Liver (tissue), 8 donors: ENCODE measurements at regions not wholly inside any gene's neighbourhood (a gene's known extent, or its start where the extent isn't known, plus 50 kb on each side); places are given as distances from the start of the nearest gene placed in this dataset.

Experiments used
- DNase-seq: peaks from one replicate; pipeline ENCODE4 v3.0.0-alpha.2; 2017; ENCODE audit warnings: low spot score
- H3K27ac ChIP-seq, 2 donors: one replicate each; pipeline ENCODE4 v1.7.0; 2013; ENCODE audit warnings: inconsistent platforms in 2 of 2, low read length in 2 of 2, control low read depth in 1 of 2, low read depth in 1 of 2, mild to moderate bottlenecking in 1 of 2
- H3K27me3 ChIP-seq, 4 donors: one replicate each; pipeline versions ENCODE4 v1.6.1 to v1.7.0; 2013; ENCODE audit warnings: low read length in 3 of 4, inconsistent platforms in 1 of 4, mild to moderate bottlenecking in 1 of 4, moderate library complexity in 1 of 4; ENCODE audit not compliant: control insufficient read depth in 4 of 4, insufficient read depth in 4 of 4
- H3K36me3 ChIP-seq, 4 donors: one replicate each; pipeline versions ENCODE4 v1.6.1 to v1.7.0; 2013; ENCODE audit warnings: low read length in 3 of 4, mild to moderate bottlenecking in 3 of 4, low read depth in 1 of 4, moderate library complexity in 1 of 4; ENCODE audit not compliant: control insufficient read depth in 4 of 4, insufficient read depth in 3 of 4
- H3K4me1 ChIP-seq, 4 donors: one replicate each; pipeline versions ENCODE4 v1.6.1 to v1.7.0; 2013; ENCODE audit warnings: low read length in 3 of 4, mild to moderate bottlenecking in 3 of 4, moderate library complexity in 1 of 4; ENCODE audit not compliant: control insufficient read depth in 4 of 4, insufficient read depth in 4 of 4
- H3K4me3 ChIP-seq, 3 donors: one replicate each; pipeline versions ENCODE4 v1.6.1 to v1.7.0; 2013; ENCODE audit warnings: low read length in 3 of 3, control low read depth in 1 of 3, low read depth in 1 of 3, mild to moderate bottlenecking in 1 of 3
- H3K9ac ChIP-seq, 2 donors: one replicate each; pipeline ENCODE4 v1.7.0; 2013; ENCODE audit warnings: low read length in 2 of 2, mild to moderate bottlenecking in 2 of 2, moderate library complexity in 2 of 2, control low read depth in 1 of 2, low read depth in 1 of 2
- H3K9me3 ChIP-seq, 4 donors: one replicate each; pipeline versions ENCODE4 v1.6.1 to v1.7.0; 2013; ENCODE audit warnings: low read length in 3 of 4; ENCODE audit not compliant: control insufficient read depth in 4 of 4
- EGR1 ChIP-seq, 2 donors: IDR thresholded peaks; 2 replicates each; pipeline ENCODE4 v1.6.1; 2016 to 2018; ENCODE audit warnings: antibody characterized with exemption in 2 of 2, low read depth in 2 of 2
- FOXA1 ChIP-seq: IDR thresholded peaks from 2 replicates; pipeline ENCODE4 v1.6.1; 2016; ENCODE audit warnings: antibody characterized with exemption
- FOXA2 ChIP-seq: IDR thresholded peaks from 2 replicates; pipeline ENCODE4 v1.6.1; 2016; ENCODE audit warnings: antibody characterized with exemption
- GABPA ChIP-seq, 2 donors: IDR thresholded peaks in 1 of 2; conservative IDR thresholded peaks in 1 of 2; 2 replicates each; pipeline ENCODE4 v1.6.1; 2016; ENCODE audit warnings: antibody characterized with exemption in 2 of 2, mild to moderate bottlenecking in 1 of 2, moderate library complexity in 1 of 2
- HNF4A ChIP-seq, 2 donors: conservative IDR thresholded peaks; 2 replicates each; pipeline ENCODE4 v1.6.1; 2016; ENCODE audit warnings: antibody characterized with exemption in 2 of 2, mild to moderate bottlenecking in 2 of 2
- HNF4G ChIP-seq: IDR thresholded peaks from 2 replicates; pipeline ENCODE4 v1.6.1; 2016; ENCODE audit warnings: antibody characterized with exemption
- JUND ChIP-seq, 2 donors: IDR thresholded peaks; 2 replicates each; pipeline ENCODE4 v1.6.1; 2016; ENCODE audit warnings: antibody characterized with exemption in 2 of 2
- NR2F2 ChIP-seq: IDR thresholded peaks from 2 replicates; pipeline ENCODE4 v1.6.1; 2016; ENCODE audit warnings: antibody characterized with exemption
- RAD21 ChIP-seq, 2 donors: IDR thresholded peaks; 2 replicates each; pipeline ENCODE4 v1.6.1; 2016; ENCODE audit warnings: antibody characterized with exemption in 2 of 2, mild to moderate bottlenecking in 2 of 2
- RXRA ChIP-seq, 2 donors: IDR thresholded peaks; 2 replicates each; pipeline ENCODE4 v1.6.1; 2017 to 2018; ENCODE audit warnings: antibody characterized with exemption in 2 of 2, mild to moderate bottlenecking in 1 of 2
- SP1 ChIP-seq: IDR thresholded peaks from 2 replicates; pipeline ENCODE4 v1.6.1; 2018; ENCODE audit warnings: antibody characterized with exemption, mild to moderate bottlenecking
- TAF1 ChIP-seq: conservative IDR thresholded peaks from 2 replicates; pipeline ENCODE4 v1.6.1; 2016; ENCODE audit warnings: antibody characterized with exemption, mild to moderate bottlenecking
- YY1 ChIP-seq: IDR thresholded peaks from 2 replicates; pipeline ENCODE4 v1.6.1; 2016; ENCODE audit warnings: antibody characterized with exemption, mild to moderate bottlenecking
- WGBS: extraction: QIAGEN DNeasy Blood & Tissue Kit; methylation state at CpG from one replicate; pipeline ENCODE4 v1.1.7; 2013; 5-methylcytosine and 5-hydroxymethylcytosine counted together
- TF ChIP-seq, protein P1 (sequence below): IDR thresholded peaks from 2 replicates; pipeline ENCODE4 v1.6.1; 2016; ENCODE audit warnings: antibody characterized with exemption, mild to moderate bottlenecking
- TF ChIP-seq, protein P2 (sequence below): IDR thresholded peaks from 2 replicates; pipeline ENCODE4 v1.6.1; 2016; ENCODE audit warnings: antibody characterized with exemption
- TF ChIP-seq, protein P3 (sequence below): IDR thresholded peaks from 2 replicates; pipeline ENCODE4 v1.6.1; 2016; ENCODE audit warnings: antibody characterized with exemption
- TF ChIP-seq, protein P4 (sequence below): fragments of 150-350 bp; IDR thresholded peaks from 2 replicates; pipeline ENCODE4 v1.5.1; 2017; ENCODE audit warnings: improper control_type of control experiment, low read depth, low read length; ENCODE audit not compliant: missing input control
- TF ChIP-seq, protein P5 (sequence below): IDR thresholded peaks from 2 replicates; pipeline ENCODE4 v1.6.1; 2016; ENCODE audit warnings: antibody characterized with exemption
- donor health status: healthy.
- donor health status: healthy.
- donor health status: healthy.
- donor health status: healthy.
- donor health status: healthy.

DNA sequence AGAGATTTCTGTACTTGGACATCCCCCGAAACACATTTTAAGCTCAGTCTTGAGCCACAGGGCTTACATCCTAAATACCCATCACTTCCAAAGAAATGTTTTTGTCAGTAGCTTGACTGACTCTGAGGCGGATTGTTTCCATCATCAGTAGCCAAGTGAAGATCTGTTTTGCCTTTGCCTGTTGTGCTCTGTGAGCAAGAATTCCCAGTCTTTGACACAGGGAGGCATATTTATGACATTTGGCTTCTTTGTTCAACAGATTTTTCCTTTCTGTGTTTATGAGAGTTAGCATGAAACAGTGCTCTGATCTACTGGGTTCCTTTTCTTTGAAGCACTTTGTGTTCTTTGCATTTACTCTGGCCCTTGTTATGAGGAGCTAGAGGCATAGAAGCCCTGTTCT is 132.1 kb upstream of the CDIN1 start (continued):
- TF ChIP-seq, protein P1, sequence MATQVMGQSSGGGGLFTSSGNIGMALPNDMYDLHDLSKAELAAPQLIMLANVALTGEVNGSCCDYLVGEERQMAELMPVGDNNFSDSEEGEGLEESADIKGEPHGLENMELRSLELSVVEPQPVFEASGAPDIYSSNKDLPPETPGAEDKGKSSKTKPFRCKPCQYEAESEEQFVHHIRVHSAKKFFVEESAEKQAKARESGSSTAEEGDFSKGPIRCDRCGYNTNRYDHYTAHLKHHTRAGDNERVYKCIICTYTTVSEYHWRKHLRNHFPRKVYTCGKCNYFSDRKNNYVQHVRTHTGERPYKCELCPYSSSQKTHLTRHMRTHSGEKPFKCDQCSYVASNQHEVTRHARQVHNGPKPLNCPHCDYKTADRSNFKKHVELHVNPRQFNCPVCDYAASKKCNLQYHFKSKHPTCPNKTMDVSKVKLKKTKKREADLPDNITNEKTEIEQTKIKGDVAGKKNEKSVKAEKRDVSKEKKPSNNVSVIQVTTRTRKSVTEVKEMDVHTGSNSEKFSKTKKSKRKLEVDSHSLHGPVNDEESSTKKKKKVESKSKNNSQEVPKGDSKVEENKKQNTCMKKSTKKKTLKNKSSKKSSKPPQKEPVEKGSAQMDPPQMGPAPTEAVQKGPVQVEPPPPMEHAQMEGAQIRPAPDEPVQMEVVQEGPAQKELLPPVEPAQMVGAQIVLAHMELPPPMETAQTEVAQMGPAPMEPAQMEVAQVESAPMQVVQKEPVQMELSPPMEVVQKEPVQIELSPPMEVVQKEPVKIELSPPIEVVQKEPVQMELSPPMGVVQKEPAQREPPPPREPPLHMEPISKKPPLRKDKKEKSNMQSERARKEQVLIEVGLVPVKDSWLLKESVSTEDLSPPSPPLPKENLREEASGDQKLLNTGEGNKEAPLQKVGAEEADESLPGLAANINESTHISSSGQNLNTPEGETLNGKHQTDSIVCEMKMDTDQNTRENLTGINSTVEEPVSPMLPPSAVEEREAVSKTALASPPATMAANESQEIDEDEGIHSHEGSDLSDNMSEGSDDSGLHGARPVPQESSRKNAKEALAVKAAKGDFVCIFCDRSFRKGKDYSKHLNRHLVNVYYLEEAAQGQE, result no peak
- TF ChIP-seq, protein P2, sequence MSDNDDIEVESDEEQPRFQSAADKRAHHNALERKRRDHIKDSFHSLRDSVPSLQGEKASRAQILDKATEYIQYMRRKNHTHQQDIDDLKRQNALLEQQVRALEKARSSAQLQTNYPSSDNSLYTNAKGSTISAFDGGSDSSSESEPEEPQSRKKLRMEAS, result no peak
- TF ChIP-seq FOXA2 (no peak), FOXA1 (no peak), NR2F2 (no peak)

DNA sequence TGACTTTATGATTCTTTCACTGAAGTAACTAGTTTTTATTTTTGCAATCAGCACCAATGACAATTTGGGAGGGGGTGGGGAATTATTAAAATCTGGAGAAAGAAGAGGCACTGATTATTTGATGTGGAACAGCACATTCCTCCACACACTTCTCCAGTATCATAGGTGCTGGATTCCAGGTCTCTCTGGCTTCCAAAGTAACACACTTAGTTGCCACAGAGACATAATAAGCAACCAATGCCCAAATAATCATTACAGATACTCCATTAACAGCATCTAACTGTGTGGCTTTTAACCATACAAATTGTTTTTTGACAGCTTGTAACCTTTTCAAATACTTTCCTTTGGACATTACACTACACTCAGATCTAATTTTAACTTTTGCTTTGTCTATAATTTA is 131.0 kb upstream of the CDIN1 start:
- DNase-seq, result no peak
- no peaks in the 10 kb centered on the region for H3K4me1 ChIP-seq
- no peak for TF ChIP-seq FOXA2
- TF ChIP-seq HNF4A (conservative IDR thresholded peaks at IDR 0.05), result no peak
- no peak for TF ChIP-seq HNF4G
- no peak for TF ChIP-seq EGR1 (IDR thresholded peaks at IDR 0.05; ENCODE audit: low read depth in 2 of 2)
- no peak for TF ChIP-seq RXRA (IDR thresholded peaks at IDR 0.05)
- no peak for TF ChIP-seq SP1
- no peak for TF ChIP-seq YY1
- TF ChIP-seq GABPA (IDR thresholded peaks at IDR 0.05 in 1 of 2, conservative IDR thresholded peaks at IDR 0.05 in 1 of 2), result no peak
- no peak for TF ChIP-seq NR2F2
- TF ChIP-seq FOXA1, result no peak
- TF ChIP-seq, protein P3, sequence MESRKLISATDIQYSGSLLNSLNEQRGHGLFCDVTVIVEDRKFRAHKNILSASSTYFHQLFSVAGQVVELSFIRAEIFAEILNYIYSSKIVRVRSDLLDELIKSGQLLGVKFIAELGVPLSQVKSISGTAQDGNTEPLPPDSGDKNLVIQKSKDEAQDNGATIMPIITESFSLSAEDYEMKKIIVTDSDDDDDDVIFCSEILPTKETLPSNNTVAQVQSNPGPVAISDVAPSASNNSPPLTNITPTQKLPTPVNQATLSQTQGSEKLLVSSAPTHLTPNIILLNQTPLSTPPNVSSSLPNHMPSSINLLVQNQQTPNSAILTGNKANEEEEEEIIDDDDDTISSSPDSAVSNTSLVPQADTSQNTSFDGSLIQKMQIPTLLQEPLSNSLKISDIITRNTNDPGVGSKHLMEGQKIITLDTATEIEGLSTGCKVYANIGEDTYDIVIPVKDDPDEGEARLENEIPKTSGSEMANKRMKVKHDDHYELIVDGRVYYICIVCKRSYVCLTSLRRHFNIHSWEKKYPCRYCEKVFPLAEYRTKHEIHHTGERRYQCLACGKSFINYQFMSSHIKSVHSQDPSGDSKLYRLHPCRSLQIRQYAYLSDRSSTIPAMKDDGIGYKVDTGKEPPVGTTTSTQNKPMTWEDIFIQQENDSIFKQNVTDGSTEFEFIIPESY, result no peak
- no peak for TF ChIP-seq RAD21 (IDR thresholded peaks at IDR 0.05)
- H3K36me3 ChIP-seq, result no peaks in the 10 kb centered on the region
- H3K9ac ChIP-seq, result no peak overlapping the region
- no peak overlapping the region for H3K4me3 ChIP-seq
- no peaks in the 10 kb centered on the region for H3K27me3 ChIP-seq
- no peaks in the 10 kb centered on the region for H3K9me3 ChIP-seq
- H3K27ac ChIP-seq, result no peak overlapping the region

DNA sequence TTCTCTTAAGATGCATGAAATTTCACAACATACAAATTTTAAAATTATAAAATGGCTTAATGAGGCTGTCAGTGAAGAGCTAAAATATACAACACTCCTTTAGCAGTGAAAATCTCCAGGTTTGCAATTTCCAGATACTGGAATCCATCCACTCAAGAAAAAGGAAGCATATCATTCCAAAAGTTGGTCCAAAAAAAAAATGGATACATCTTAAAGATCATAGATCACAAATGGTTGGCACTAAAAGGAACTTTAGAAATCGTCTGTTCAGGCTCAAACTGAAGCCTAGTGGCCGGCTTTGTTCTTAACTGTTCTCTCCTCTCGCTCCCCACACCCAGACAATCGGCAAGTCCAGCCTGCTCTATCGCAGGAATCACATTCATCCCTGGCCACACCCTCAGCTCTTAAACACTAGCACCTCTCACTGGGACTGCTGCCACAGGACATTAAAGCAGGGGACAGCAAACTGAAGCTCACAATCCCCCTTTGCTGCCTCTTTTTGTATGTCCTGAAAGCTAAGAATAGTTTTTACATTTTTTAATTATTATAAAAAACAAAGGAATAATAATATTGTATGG is 130.3 kb upstream of the CDIN1 start:
- Histone ChIP-seq H3K4me3 (no peak overlapping the region), H3K4me1 (no peaks in the 10 kb centered on the region), H3K27me3 (no peaks in the 10 kb centered on the region), H3K27ac (no peak overlapping the region), H3K9me3 (peaks cover 0 to 3% (median 0%) of the 10 kb centered on the region in 4 donors), H3K36me3 (no peaks in the 10 kb centered on the region), H3K9ac (no peak overlapping the region)
- 61% methylated on average over 5 of the region's 5 CpGs for WGBS
- no peak for DNase-seq
- no peak for TF ChIP-seq RAD21 (IDR thresholded peaks at IDR 0.05)
- TF ChIP-seq HNF4G, result no peak
- no peak for TF ChIP-seq SP1
- TF ChIP-seq, protein P4, sequence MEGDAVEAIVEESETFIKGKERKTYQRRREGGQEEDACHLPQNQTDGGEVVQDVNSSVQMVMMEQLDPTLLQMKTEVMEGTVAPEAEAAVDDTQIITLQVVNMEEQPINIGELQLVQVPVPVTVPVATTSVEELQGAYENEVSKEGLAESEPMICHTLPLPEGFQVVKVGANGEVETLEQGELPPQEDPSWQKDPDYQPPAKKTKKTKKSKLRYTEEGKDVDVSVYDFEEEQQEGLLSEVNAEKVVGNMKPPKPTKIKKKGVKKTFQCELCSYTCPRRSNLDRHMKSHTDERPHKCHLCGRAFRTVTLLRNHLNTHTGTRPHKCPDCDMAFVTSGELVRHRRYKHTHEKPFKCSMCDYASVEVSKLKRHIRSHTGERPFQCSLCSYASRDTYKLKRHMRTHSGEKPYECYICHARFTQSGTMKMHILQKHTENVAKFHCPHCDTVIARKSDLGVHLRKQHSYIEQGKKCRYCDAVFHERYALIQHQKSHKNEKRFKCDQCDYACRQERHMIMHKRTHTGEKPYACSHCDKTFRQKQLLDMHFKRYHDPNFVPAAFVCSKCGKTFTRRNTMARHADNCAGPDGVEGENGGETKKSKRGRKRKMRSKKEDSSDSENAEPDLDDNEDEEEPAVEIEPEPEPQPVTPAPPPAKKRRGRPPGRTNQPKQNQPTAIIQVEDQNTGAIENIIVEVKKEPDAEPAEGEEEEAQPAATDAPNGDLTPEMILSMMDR, result no peak
- TF ChIP-seq FOXA2, result no peak
- TF ChIP-seq NR2F2, result no peak
- TF ChIP-seq JUND (IDR thresholded peaks at IDR 0.05), result no peak
- no peak for TF ChIP-seq YY1
- TF ChIP-seq, protein P5, sequence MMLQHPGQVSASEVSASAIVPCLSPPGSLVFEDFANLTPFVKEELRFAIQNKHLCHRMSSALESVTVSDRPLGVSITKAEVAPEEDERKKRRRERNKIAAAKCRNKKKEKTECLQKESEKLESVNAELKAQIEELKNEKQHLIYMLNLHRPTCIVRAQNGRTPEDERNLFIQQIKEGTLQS, result no peak
- TF ChIP-seq, protein P1, result no peak
- TF ChIP-seq, protein P2, result no peak
- no peak for TF ChIP-seq HNF4A (conservative IDR thresholded peaks at IDR 0.05)
- TF ChIP-seq FOXA1, result no peak
- TF ChIP-seq TAF1, result no peak
